ENCODE measurements at regions not wholly inside any gene's neighbourhood (a gene's known extent, or its start where the extent isn't known, plus 50 kb on each side); places are given as distances from the start of the nearest gene placed in this dataset.

DNA sequence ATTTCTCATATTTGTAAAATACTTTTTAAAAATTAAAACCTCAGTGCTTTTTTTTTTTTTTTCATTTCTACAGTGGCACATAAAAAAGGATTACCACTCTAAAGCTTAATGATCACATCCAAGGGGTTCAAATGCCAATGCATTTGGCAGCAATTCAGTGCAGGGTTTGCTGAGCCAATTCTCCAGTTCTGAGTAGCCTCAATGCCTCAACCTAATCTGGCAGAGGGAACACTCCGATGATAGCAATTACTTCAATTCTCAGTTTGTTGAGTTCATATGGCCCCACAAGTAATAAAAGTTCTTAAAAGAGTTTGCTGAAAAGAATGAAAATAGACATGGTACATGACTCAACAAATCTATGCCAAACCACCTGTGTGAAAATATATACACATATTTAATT is 79.3 kb upstream of the RBMS3 start:
- H3K27me3 ChIP-seq (ENCODE audit: control insufficient read depth, insufficient read depth, low read length) = no peaks in the 10 kb centered on the region
- H3K4me3 Mint-ChIP-seq = no peak overlapping the region
- no peaks in the 10 kb centered on the region for H3K4me1 ChIP-seq (ENCODE audit: control insufficient read depth, insufficient read depth, low read length)
- H3K27me3 Mint-ChIP-seq (ENCODE audit: low read depth in 2 of 2) = no peaks in the 10 kb centered on the region
- ATAC-seq = no peak
- no peak for DNase-seq
- H3K36me3 ChIP-seq (ENCODE audit: control insufficient read depth, insufficient read depth, low read length) = no peaks in the 10 kb centered on the region
- no peak overlapping the region for H3K27ac Mint-ChIP-seq
- no CpG with 5 or more reads among the region's 1 CpG for WGBS (ENCODE audit: insufficient coverage)
- no peaks in the 10 kb centered on the region for H3K9me3 ChIP-seq (ENCODE audit: control insufficient read depth, insufficient read depth, low read length)
- no peaks in the 10 kb centered on the region for H3K36me3 Mint-ChIP-seq
- H3K4me3 ChIP-seq (ENCODE audit: low read length) = no peak overlapping the region
- intact Hi-C loops (cut with micrococcal nuclease) = no loop called here
- H3K9me3 Mint-ChIP-seq = peaks cover 5 to 6% of the 10 kb centered on the region in 2 donors
- H3K27ac ChIP-seq (ENCODE audit: low read length) = no peak overlapping the region
- H3K4me1 Mint-ChIP-seq = no peaks in the 10 kb centered on the region
- no peak for TF ChIP-seq CTCF (IDR thresholded peaks at IDR 0.05)

DNA sequence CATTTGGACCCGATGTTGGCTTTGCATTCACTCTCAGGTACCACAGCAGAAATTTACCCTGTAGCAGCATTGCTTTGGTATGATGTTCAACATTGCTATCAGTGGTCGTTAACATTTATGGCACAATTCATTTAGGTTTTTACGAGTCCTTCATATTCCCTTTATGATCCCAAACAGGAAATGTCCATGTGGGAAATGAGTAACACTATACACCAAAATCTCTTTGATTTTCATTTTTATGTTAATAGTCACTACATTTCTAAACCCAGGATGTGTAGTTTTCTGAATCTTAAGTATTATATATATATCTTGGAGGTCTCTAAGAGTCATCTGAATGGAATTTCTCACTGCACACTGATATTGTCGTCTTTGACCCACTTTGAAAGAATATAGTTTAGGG is 78.5 kb upstream of the RBMS3 start:
- no peak overlapping the region for H3K27ac ChIP-seq (ENCODE audit: low read length)
- Mint-ChIP-seq H3K27ac (no peak overlapping the region), H3K4me1 (no peaks in the 10 kb centered on the region), H3K27me3 (ENCODE audit: low read depth in 2 of 2) (no peaks in the 10 kb centered on the region), H3K4me3 (no peak overlapping the region), H3K36me3 (no peaks in the 10 kb centered on the region), H3K9me3 (peaks cover 6 to 7% of the 10 kb centered on the region in 2 donors)
- no peaks in the 10 kb centered on the region for H3K4me1 ChIP-seq (ENCODE audit: control insufficient read depth, insufficient read depth, low read length)
- H3K27me3 ChIP-seq (ENCODE audit: control insufficient read depth, insufficient read depth, low read length) = no peaks in the 10 kb centered on the region
- no peaks in the 10 kb centered on the region for H3K9me3 ChIP-seq (ENCODE audit: control insufficient read depth, insufficient read depth, low read length)
- ATAC-seq (no peak), DNase-seq (no peak)
- 88% methylated on average over 2 of the region's 4 CpGs for WGBS (ENCODE audit: insufficient coverage)
- no peak overlapping the region for H3K4me3 ChIP-seq (ENCODE audit: low read length)
- no peak for TF ChIP-seq CTCF (IDR thresholded peaks at IDR 0.05)
- intact Hi-C loops (cut with micrococcal nuclease) = no loop called here
- no peaks in the 10 kb centered on the region for H3K36me3 ChIP-seq (ENCODE audit: control insufficient read depth, insufficient read depth, low read length)

DNA sequence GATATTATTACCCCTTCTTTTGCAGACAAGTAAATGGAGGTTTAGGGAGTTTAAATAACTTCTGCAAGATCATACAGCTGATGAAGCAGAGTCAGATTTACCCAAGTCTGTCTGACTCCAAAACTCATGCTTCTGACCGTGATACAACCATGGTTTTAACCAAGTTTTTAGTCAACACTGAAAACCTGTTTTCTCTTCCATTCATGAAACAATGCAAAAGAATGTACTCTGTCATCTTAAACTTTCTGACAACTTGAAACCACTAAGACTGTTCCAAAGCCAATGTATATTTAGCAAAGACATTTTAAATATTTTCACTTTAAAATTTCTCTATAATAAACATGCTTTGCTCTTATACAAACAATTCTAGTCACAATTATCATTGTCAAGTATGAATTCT is 77.0 kb upstream of the RBMS3 start:
- Histone ChIP-seq H3K9me3 (ENCODE audit: control insufficient read depth, insufficient read depth, low read length) (no peaks in the 10 kb centered on the region), H3K27ac (ENCODE audit: low read length) (no peak overlapping the region), H3K27me3 (ENCODE audit: control insufficient read depth, insufficient read depth, low read length) (no peaks in the 10 kb centered on the region), H3K4me1 (ENCODE audit: control insufficient read depth, insufficient read depth, low read length) (no peaks in the 10 kb centered on the region), H3K4me3 (ENCODE audit: low read length) (no peak overlapping the region), H3K36me3 (ENCODE audit: control insufficient read depth, insufficient read depth, low read length) (no peaks in the 10 kb centered on the region)
- ATAC-seq (no peak), DNase-seq (no peak)
- Mint-ChIP-seq H3K27me3 (ENCODE audit: low read depth in 2 of 2) (no peaks in the 10 kb centered on the region), H3K4me1 (no peaks in the 10 kb centered on the region), H3K4me3 (no peak overlapping the region), H3K36me3 (no peaks in the 10 kb centered on the region), H3K27ac (no peak overlapping the region), H3K9me3 (peaks cover 5 to 9% of the 10 kb centered on the region in 2 donors)
- TF ChIP-seq CTCF (IDR thresholded peaks at IDR 0.05) = no peak
- 81% methylated on average over 1 of the region's 1 CpG for WGBS (ENCODE audit: insufficient coverage)
- intact Hi-C loops (cut with micrococcal nuclease) = no loop called here

GRCh38 chr3:29207427-29207826 is 73.4 kb upstream of the RBMS3 start:
- Mint-ChIP-seq H3K36me3 (no peaks in the 10 kb centered on the region), H3K9me3 (peaks cover 7 to 9% of the 10 kb centered on the region in 2 donors), H3K27me3 (ENCODE audit: low read depth in 2 of 2) (no peaks in the 10 kb centered on the region), H3K4me1 (no peaks in the 10 kb centered on the region), H3K27ac (no peak overlapping the region), H3K4me3 (no peak overlapping the region)
- ATAC-seq = no peak
- Histone ChIP-seq H3K27me3 (ENCODE audit: control insufficient read depth, insufficient read depth, low read length) (no peaks in the 10 kb centered on the region), H3K9me3 (ENCODE audit: control insufficient read depth, insufficient read depth, low read length) (no peaks in the 10 kb centered on the region), H3K36me3 (ENCODE audit: control insufficient read depth, insufficient read depth, low read length) (no peaks in the 10 kb centered on the region), H3K4me1 (ENCODE audit: control insufficient read depth, insufficient read depth, low read length) (no peaks in the 10 kb centered on the region), H3K4me3 (ENCODE audit: low read length) (no peak overlapping the region), H3K27ac (ENCODE audit: low read length) (no peak overlapping the region)
- 73% methylated on average over 1 of the region's 1 CpG for WGBS (ENCODE audit: insufficient coverage)
- TF ChIP-seq CTCF (IDR thresholded peaks at IDR 0.05) = no peak
- intact Hi-C loops (cut with micrococcal nuclease) = no loop called here
- DNase-seq = no peak
